Erythroblast (primary cell): ENCODE measurements at regions not wholly inside any gene's neighbourhood (a gene's known extent, or its start where the extent isn't known, plus 50 kb on each side); places are given as distances from the start of the nearest gene placed in this dataset.

Experiments used
- GATA1 ChIP-seq: IDR thresholded peaks from 2 replicates; pipeline ENCODE4 v1.6.1; 2011; ENCODE audit warnings: low read depth, mild to moderate bottlenecking, control low read depth, low read length, moderate library complexity
- POLR2A ChIP-seq: IDR thresholded peaks from 2 replicates; pipeline ENCODE4 v1.6.1; 2011; ENCODE audit warnings: mild to moderate bottlenecking, low read length

DNA sequence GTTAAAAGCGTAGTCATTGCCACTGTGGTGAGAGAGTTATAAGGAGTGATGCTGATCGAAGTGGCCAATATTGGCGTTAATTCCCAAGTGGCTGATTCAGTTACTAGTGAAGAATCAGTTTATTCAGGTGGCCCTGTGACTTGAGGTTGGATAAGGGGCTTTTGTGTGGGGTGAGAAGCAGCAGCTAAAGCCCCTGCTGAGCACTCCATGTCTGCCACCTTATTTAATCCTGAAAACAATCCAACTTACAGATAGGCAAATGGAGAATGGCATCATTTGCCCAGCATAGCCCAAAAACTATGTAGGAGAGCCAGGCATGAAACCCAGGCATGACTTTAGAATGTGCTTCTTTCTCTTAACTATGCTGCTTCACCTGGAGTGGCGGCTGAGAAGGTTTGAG is 222.8 kb upstream of the KLF6 start:
- TF ChIP-seq POLR2A (no peak), GATA1 (no peak)
